ENCODE measurements at regions not wholly inside any gene's neighbourhood (a gene's known extent, or its start where the extent isn't known, plus 50 kb on each side); places are given as distances from the start of the nearest gene placed in this dataset.

GRCh38 chr1:218494449-218494852, 149.3 kb downstream of the TGFB2 start:
- TF ChIP-seq, protein P1, sequence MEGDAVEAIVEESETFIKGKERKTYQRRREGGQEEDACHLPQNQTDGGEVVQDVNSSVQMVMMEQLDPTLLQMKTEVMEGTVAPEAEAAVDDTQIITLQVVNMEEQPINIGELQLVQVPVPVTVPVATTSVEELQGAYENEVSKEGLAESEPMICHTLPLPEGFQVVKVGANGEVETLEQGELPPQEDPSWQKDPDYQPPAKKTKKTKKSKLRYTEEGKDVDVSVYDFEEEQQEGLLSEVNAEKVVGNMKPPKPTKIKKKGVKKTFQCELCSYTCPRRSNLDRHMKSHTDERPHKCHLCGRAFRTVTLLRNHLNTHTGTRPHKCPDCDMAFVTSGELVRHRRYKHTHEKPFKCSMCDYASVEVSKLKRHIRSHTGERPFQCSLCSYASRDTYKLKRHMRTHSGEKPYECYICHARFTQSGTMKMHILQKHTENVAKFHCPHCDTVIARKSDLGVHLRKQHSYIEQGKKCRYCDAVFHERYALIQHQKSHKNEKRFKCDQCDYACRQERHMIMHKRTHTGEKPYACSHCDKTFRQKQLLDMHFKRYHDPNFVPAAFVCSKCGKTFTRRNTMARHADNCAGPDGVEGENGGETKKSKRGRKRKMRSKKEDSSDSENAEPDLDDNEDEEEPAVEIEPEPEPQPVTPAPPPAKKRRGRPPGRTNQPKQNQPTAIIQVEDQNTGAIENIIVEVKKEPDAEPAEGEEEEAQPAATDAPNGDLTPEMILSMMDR (IDR thresholded peaks at IDR 0.05; ENCODE audit: low read depth, low read length, missing control alignments): no peak
- no peak for DNase-seq (ENCODE audit: extremely low read depth, low read depth)
- H3K4me3 ChIP-seq (replicated peaks; ENCODE audit: low read depth, low read length): no peak overlapping the region

- TF ChIP-seq, protein P1 (IDR thresholded peaks at IDR 0.05; ENCODE audit: low read depth, low read length, missing control alignments): no peak
- H3K4me3 ChIP-seq (replicated peaks; ENCODE audit: low read depth, low read length): no peak overlapping the region
- no peak for DNase-seq (ENCODE audit: extremely low read depth, low read depth)
These were observed 150.8 kb downstream of the TGFB2 start for GRCh38 chr1:218495931-218496330.

- TF ChIP-seq, protein P1 (IDR thresholded peaks at IDR 0.05; ENCODE audit: low read depth, low read length, missing control alignments): no peak
- no peak overlapping the region for H3K4me3 ChIP-seq (replicated peaks; ENCODE audit: low read depth, low read length)
- DNase-seq (ENCODE audit: extremely low read depth, low read depth): peak; percentile 94
These were observed 151.4 kb downstream of the TGFB2 start for GRCh38 chr1:218496561-218496960.

DNA sequence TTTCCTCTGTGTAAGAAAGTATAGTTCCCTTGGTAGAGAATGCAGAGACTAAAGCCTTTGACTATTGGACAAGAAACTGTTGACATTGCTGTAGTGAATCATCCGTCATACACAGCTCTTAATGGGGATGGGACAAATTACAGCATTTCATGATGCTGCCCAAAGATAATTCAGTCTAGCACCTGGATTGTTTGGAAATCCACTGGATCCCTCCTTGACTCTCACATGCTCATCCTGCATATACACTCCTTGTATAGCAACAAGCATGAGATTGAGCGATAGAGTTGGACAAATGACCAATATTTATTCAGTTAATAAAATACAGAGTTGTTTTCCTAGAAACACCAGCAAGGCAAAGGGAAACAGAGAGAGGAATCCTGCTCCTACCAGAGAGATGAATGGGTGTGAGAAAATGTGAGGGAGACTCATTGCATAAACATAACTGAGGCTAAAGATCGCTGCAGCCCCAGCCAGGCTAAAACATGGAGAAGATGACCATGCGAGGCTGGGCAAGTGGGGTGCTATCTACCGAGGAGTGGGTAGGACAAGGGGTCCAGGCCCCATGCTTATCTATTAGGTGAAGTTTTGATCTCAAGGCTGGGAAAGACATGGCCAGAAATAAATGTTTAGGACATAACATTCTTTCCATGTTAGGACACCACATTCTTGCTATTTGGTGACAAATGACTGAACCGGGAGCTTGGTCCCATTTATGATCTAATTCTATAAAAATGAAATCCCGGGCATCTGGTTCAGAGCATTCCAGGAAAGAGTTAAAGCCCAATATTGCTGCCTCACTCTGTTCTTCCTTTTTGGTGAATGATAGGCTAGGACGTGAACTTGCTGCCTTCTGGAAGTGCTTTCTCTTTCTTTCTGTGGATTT, 153.2 kb downstream of the TGFB2 start:
- DNase-seq (ENCODE audit: extremely low read depth, low read depth): no peak
- TF ChIP-seq, protein P1 (IDR thresholded peaks at IDR 0.05; ENCODE audit: low read depth, low read length, missing control alignments): no peak
- peak overlapping the region; percentile 32 for H3K4me3 ChIP-seq (replicated peaks; ENCODE audit: low read depth, low read length)

- peak overlapping the region; percentile 32 for H3K4me3 ChIP-seq (replicated peaks; ENCODE audit: low read depth, low read length)
- TF ChIP-seq, protein P1 (IDR thresholded peaks at IDR 0.05; ENCODE audit: low read depth, low read length, missing control alignments): no peak
- DNase-seq (ENCODE audit: extremely low read depth, low read depth): peak; percentile 89
These were observed 154.0 kb downstream of the TGFB2 start for GRCh38 chr1:218499011-218499691.

GRCh38 chr1:218499911-218500310, 154.8 kb downstream of the TGFB2 start:
- no peak for DNase-seq (ENCODE audit: extremely low read depth, low read depth)
- H3K4me3 ChIP-seq (replicated peaks; ENCODE audit: low read depth, low read length): no peak overlapping the region

More at GRCh38 chr1:218499911-218500310, 154.8 kb downstream of the TGFB2 start:
- TF ChIP-seq, protein P1 (IDR thresholded peaks at IDR 0.05; ENCODE audit: low read depth, low read length, missing control alignments): no peak
